Natural killer cell (primary cell): ENCODE measurements at regions not wholly inside any gene's neighbourhood (a gene's known extent, or its start where the extent isn't known, plus 50 kb on each side); places are given as distances from the start of the nearest gene placed in this dataset.

Source experiments
- ATAC-seq, 3 donors: fragments of 150-1000 bp in 2 of 3; fragments of 200-7000 bp in 1 of 3; cut with Tn5 transposase; 1 replicate in 1 of 3; 2 replicates in 2 of 3; pipeline ENCODE4 v1.10.0; 2021; ENCODE audit warnings: mild to moderate bottlenecking in 2 of 3, moderate library complexity in 2 of 3
- DNase-seq, 2 donors: peaks; one replicate each; pipeline versions ENCODE4 v3.0.0 to v3.0.0-alpha.2; 2013 to 2021; ENCODE audit warnings: mixed read lengths in 1 of 2
- H3K27ac ChIP-seq: one replicate; pipeline ENCODE4 v1.5.1; 2013; ENCODE audit warnings: mild to moderate bottlenecking, low read length
- H3K27me3 ChIP-seq: one replicate; pipeline ENCODE4 v1.6.1; 2013; ENCODE audit warnings: low read length; ENCODE audit not compliant: control insufficient read depth, insufficient read depth
- H3K36me3 ChIP-seq: one replicate; pipeline ENCODE4 v1.6.1; 2013; ENCODE audit warnings: low read length; ENCODE audit not compliant: control insufficient read depth, insufficient read depth
- H3K4me1 ChIP-seq: one replicate; pipeline ENCODE4 v1.6.1; 2013; ENCODE audit warnings: low read length; ENCODE audit not compliant: control insufficient read depth, insufficient read depth
- H3K4me3 ChIP-seq: one replicate; pipeline ENCODE4 v1.5.1; 2013; ENCODE audit warnings: low read length
- H3K9me3 ChIP-seq: one replicate; pipeline ENCODE4 v1.6.1; 2013; ENCODE audit warnings: low read length; ENCODE audit not compliant: control insufficient read depth, insufficient read depth
- H3K27ac Mint-ChIP-seq, 2 donors: one replicate each; pipeline ENCODE4 v1.8.0; 2022; ENCODE audit warnings: mild to moderate bottlenecking in 2 of 2, mixed read lengths in 2 of 2, moderate library complexity in 1 of 2
- H3K27me3 Mint-ChIP-seq, 2 donors: one replicate each; pipeline ENCODE4 v1.8.0; 2022; ENCODE audit warnings: low read depth in 2 of 2, mixed read lengths in 2 of 2
- H3K36me3 Mint-ChIP-seq: one replicate; pipeline ENCODE4 v1.8.0; 2022; ENCODE audit warnings: mixed read lengths
- H3K4me1 Mint-ChIP-seq, 2 donors: one replicate each; pipeline ENCODE4 v1.8.0; 2022; ENCODE audit warnings: mixed read lengths in 2 of 2
- H3K4me3 Mint-ChIP-seq: one replicate; pipeline ENCODE4 v1.8.0; 2022; ENCODE audit warnings: mild to moderate bottlenecking, moderate library complexity, mixed read lengths
- H3K9me3 Mint-ChIP-seq, 2 donors: one replicate each; pipeline ENCODE4 v1.8.0; 2022; ENCODE audit warnings: mixed read lengths in 2 of 2
- WGBS: methylation state at CpG from one replicate; pipeline ENCODE4 v1.1.7; 2013; ENCODE audit warnings: missing lambda C conversion rate; ENCODE audit not compliant: insufficient coverage; 5-methylcytosine and 5-hydroxymethylcytosine counted together
- intact Hi-C: fragments of 100-400 bp; cut with micrococcal nuclease; formaldehyde crosslinking; loops from one replicate; pipeline ENCODE4 v1.14.2; 2022
- TF ChIP-seq, protein P1 (sequence below): fragments of 200-600 bp; IDR thresholded peaks from one replicate; pipeline ENCODE4 v1.8.0; 2022; ENCODE audit warnings: antibody characterized with exemption

DNA sequence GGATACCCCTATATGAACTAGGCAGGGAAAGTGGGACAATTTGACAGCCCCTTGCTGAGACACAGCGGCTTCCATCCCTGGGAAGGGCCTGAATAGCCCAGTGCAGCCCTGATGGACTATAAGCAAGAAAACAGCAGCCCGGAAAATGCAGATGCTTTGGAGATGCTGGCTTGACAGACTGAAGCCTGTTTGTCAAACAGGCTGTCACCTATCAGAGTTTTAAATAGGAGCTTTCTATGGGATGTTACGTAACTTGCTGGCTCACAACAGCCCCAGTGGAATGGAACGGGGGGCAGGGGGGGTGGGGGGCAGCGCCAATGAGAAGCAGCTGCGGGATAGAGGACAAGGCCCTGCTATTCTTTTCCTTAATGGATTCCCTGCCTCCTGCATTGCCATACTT is 91.9 kb upstream of the NTM start:
- no peaks in the 10 kb centered on the region for H3K9me3 ChIP-seq
- Mint-ChIP-seq H3K36me3 (no peaks in the 10 kb centered on the region), H3K9me3 (peaks cover 0 to 2% of the 10 kb centered on the region in 2 donors), H3K4me3 (no peak overlapping the region), H3K27me3 (no peaks in the 10 kb centered on the region), H3K27ac (no peak overlapping the region), H3K4me1 (no peaks in the 10 kb centered on the region)
- no peaks in the 10 kb centered on the region for H3K4me1 ChIP-seq
- no peak overlapping the region for H3K27ac ChIP-seq
- ATAC-seq (no peak), DNase-seq (no peak)
- no peaks in the 10 kb centered on the region for H3K27me3 ChIP-seq
- intact Hi-C loops = no loop called here
- no peaks in the 10 kb centered on the region for H3K36me3 ChIP-seq
- TF ChIP-seq, protein P1, sequence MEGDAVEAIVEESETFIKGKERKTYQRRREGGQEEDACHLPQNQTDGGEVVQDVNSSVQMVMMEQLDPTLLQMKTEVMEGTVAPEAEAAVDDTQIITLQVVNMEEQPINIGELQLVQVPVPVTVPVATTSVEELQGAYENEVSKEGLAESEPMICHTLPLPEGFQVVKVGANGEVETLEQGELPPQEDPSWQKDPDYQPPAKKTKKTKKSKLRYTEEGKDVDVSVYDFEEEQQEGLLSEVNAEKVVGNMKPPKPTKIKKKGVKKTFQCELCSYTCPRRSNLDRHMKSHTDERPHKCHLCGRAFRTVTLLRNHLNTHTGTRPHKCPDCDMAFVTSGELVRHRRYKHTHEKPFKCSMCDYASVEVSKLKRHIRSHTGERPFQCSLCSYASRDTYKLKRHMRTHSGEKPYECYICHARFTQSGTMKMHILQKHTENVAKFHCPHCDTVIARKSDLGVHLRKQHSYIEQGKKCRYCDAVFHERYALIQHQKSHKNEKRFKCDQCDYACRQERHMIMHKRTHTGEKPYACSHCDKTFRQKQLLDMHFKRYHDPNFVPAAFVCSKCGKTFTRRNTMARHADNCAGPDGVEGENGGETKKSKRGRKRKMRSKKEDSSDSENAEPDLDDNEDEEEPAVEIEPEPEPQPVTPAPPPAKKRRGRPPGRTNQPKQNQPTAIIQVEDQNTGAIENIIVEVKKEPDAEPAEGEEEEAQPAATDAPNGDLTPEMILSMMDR = no peak
- H3K4me3 ChIP-seq = no peak overlapping the region
- 92% methylated on average over 6 of the region's 6 CpGs for WGBS

DNA sequence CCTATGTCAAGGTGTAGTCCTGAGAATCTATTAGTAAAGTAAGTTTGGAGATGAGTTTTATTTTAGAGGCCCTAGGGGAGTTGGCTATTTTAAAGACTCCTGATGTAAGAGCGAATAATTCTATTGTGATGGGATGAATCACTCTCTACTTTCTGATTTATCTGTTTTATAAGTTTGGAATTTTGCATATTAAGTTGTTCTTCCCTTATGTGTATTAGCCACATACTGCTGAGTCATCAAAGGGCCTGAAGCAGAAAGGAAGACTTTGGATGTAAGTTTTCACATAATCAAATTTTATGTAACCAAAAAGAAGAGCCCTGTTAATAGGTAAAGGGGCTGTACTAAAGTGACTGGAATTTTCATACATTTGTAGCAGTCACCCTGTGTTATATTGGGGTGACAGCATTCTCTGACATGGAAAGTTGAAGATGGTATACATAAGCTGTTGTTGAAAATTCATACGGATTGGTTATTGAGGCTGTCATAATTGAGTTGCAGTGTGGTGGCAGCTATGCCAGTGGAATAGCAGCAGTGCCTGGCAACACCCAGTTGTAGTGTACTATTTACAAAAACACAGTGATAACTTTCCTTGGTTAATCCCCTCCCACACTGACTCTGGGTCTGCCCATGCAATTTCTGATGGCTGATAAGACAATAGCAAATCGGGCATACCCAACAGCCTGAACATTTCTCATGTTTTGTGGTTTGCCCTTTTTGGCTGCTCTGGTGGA is 90.6 kb upstream of the NTM start:
- no peaks in the 10 kb centered on the region for H3K4me1 ChIP-seq
- no peaks in the 10 kb centered on the region for H3K9me3 ChIP-seq
- H3K27ac ChIP-seq = no peak overlapping the region
- whole genome bisulfite sequencing = 96% methylated on average over 2 of the region's 3 CpGs
- intact Hi-C loops = no loop called here
- ATAC-seq = no peak
- H3K36me3 Mint-ChIP-seq = no peaks in the 10 kb centered on the region
- no peaks in the 10 kb centered on the region for H3K9me3 Mint-ChIP-seq
- no peak overlapping the region for H3K4me3 Mint-ChIP-seq
- no peak overlapping the region for H3K4me3 ChIP-seq
- H3K36me3 ChIP-seq = no peaks in the 10 kb centered on the region
- TF ChIP-seq, protein P1 = no peak
- H3K27me3 Mint-ChIP-seq = no peaks in the 10 kb centered on the region
- H3K4me1 Mint-ChIP-seq = no peaks in the 10 kb centered on the region
- H3K27me3 ChIP-seq = no peaks in the 10 kb centered on the region
- no peak overlapping the region for H3K27ac Mint-ChIP-seq
- no peak for DNase-seq

DNA sequence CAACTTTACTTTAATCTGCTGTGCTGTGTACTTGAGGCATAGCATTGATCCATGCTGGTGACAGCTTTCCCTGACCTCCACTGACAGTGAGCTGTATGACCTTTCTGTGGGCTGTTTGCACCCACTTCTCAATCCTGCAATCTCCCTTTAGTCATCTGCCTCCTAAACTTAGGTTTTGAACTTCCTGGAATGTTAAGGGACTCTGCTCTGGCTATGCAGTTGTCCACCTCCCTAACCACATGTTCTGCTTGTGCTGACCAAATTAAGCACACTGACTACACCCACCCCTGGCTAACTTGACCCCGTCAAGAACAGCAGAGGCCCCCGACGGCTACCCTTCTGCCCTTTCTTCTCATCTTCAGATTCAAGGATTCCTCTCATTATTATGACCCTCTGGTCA is 89.1 kb upstream of the NTM start:
- Mint-ChIP-seq H3K36me3 (no peaks in the 10 kb centered on the region), H3K4me1 (no peaks in the 10 kb centered on the region), H3K27me3 (no peaks in the 10 kb centered on the region), H3K27ac (no peak overlapping the region), H3K9me3 (no peaks in the 10 kb centered on the region), H3K4me3 (no peak overlapping the region)
- intact Hi-C loops = no loop called here
- WGBS = 87% methylated on average over 3 of the region's 3 CpGs
- DNase-seq (no peak), ATAC-seq (no peak)
- H3K36me3 ChIP-seq = no peaks in the 10 kb centered on the region
- TF ChIP-seq, protein P1 = no peak
- H3K4me3 ChIP-seq = no peak overlapping the region
- no peaks in the 10 kb centered on the region for H3K4me1 ChIP-seq
- no peak overlapping the region for H3K27ac ChIP-seq
- H3K27me3 ChIP-seq = no peaks in the 10 kb centered on the region
- no peaks in the 10 kb centered on the region for H3K9me3 ChIP-seq

DNA sequence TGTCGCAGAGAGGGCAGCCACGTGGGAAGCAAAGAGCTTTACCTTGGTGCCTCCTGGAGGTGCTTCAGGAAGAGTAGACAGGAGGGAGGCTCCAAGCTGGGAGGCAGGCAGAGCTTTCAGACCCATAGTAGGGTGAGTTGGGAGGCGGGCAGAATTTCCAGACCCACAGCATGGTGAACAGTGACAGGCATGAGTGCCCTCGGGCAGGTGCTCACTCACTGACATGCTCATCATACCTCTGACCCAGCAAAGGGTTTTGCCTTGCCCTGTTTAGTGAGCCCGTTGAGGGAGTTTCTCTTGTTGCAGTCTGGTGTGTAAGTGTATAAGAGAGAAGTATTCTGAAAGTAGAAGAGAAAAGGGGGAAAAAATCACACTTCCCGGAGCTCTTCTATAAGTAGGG is 86.4 kb upstream of the NTM start:
- Mint-ChIP-seq H3K9me3 (no peaks in the 10 kb centered on the region), H3K27ac (no peak overlapping the region), H3K4me1 (no peaks in the 10 kb centered on the region), H3K27me3 (no peaks in the 10 kb centered on the region), H3K4me3 (no peak overlapping the region), H3K36me3 (no peaks in the 10 kb centered on the region)
- no peak for DNase-seq
- H3K9me3 ChIP-seq = no peaks in the 10 kb centered on the region
- H3K4me3 ChIP-seq = no peak overlapping the region
- 88% methylated on average over 6 of the region's 6 CpGs for WGBS
- TF ChIP-seq, protein P1 = no peak
- H3K27me3 ChIP-seq = no peaks in the 10 kb centered on the region
- intact Hi-C loops = no loop called here
- H3K36me3 ChIP-seq = no peaks in the 10 kb centered on the region
- ATAC-seq = no peak
- no peak overlapping the region for H3K27ac ChIP-seq
- H3K4me1 ChIP-seq = no peaks in the 10 kb centered on the region
